ENCODE measurements at regions not wholly inside any gene's neighbourhood (a gene's known extent, or its start where the extent isn't known, plus 50 kb on each side); places are given as distances from the start of the nearest gene placed in this dataset.

DNA sequence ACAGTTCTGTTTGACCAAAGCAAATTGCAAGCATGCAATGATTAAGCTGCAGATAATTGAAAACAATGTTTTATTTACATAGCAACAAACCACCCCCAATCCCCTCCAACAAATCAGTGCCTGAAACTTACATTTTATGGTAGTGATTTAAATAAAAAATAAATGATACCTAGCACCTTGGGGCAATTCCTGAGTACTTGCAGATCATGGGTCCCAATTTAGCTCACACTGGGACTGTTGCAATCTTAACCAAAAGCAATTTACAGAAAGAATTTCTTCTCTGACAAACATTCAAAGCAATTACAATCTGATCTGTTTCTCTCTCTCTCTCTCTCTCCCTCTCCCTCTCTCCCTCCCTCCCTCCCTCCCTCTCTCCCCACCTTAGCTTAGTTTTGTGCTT lies 345.7 kb upstream of the PCSK5 start:
- intact Hi-C loops (cut with micrococcal nuclease) = no loop called here
- no peak for TF ChIP-seq EZH2 (IDR thresholded peaks at IDR 0.05; ENCODE audit: borderline replicate concordance, insufficient read depth, low read depth, low read length, poor library complexity, severe bottlenecking)
- no peaks in the 10 kb centered on the region for H3K9me3 Mint-ChIP-seq (ENCODE audit: insufficient read depth)

DNA sequence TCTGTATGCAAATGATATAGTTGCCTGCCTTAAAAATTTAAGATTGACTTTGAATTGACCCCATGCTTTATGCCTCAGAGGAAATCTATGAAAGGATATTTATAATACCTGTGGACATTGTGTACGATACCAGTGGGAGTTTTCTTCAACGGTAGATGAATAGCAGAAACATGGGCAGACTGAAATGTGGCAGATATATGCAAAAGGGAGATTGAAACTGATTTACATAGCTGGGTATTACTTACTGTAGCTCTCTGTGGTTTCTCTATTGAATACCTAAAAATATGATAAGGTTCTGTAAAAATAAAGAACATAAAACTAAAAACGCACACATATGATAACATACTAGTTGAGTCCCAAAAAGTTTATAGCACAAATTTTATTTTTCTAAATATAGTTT lies 345.2 kb upstream of the PCSK5 start:
- no peaks in the 10 kb centered on the region for H3K9me3 Mint-ChIP-seq (ENCODE audit: insufficient read depth)
- Histone ChIP-seq H3K4me3 (ENCODE audit: control extremely low read depth in 1 of 5, extremely low read depth in 1 of 5, insufficient read depth in 1 of 5, low read depth in 2 of 5, low read length in 4 of 5) (no peak overlapping the region), H3K4me1 (ENCODE audit: control insufficient read depth in 2 of 2, insufficient read depth in 2 of 2, low read length in 2 of 2) (no peaks in the 10 kb centered on the region), H3K9me3 (ENCODE audit: control extremely low read depth in 1 of 3, control insufficient read depth in 2 of 3, insufficient read depth in 1 of 3, low read length in 2 of 3) (no peaks in the 10 kb centered on the region), H3K27me3 (replicated peaks in 1 of 4; ENCODE audit: control extremely low read depth in 1 of 4, control insufficient read depth in 3 of 4, insufficient read depth in 4 of 4, low read length in 3 of 4) (no peaks in the 10 kb centered on the region), H3K9ac (ENCODE audit: low read length) (no peak overlapping the region), H3K4me2 (replicated peaks; ENCODE audit: low read depth, low read length, poor library complexity, severe bottlenecking) (no peak overlapping the region), H3K79me2 (ENCODE audit: control insufficient read depth, insufficient read depth, low read length) (no peaks in the 10 kb centered on the region), H2AFZ (ENCODE audit: insufficient read depth, low read depth, low read length, poor library complexity, severe bottlenecking) (no peak overlapping the region), H3K27ac (ENCODE audit: low read length in 2 of 2) (no peak overlapping the region), H3K36me3 (replicated peaks in 1 of 2; ENCODE audit: control extremely low read depth in 1 of 2, control insufficient read depth in 1 of 2, extremely low read depth in 1 of 2, insufficient read depth in 2 of 2, low read length in 1 of 2) (no peaks in the 10 kb centered on the region), H4K20me1 (ENCODE audit: control insufficient read depth, insufficient read depth, low read length, poor library complexity, severe bottlenecking) (no peaks in the 10 kb centered on the region)
- intact Hi-C loops (cut with micrococcal nuclease) = no loop called here
- ChIA-PET CTCF (no interaction called here), POLR2A (no interaction called here)
- ATAC-seq (ENCODE audit: low read depth) (no peak), DNase-seq (no peak)
- no peaks in the 10 kb centered on the region for H3K27me3 Mint-ChIP-seq
- 60% methylated on average over 2 of the region's 3 CpGs for WGBS (ENCODE audit: insufficient coverage)
- H3K4me3 Mint-ChIP-seq = no peak overlapping the region
- no peak overlapping the region for H3K27ac Mint-ChIP-seq
- TF ChIP-seq EZH2 (IDR thresholded peaks at IDR 0.05; ENCODE audit: borderline replicate concordance, insufficient read depth, low read depth, low read length, poor library complexity, severe bottlenecking) = no peak
- TF ChIP-seq, protein P1, sequence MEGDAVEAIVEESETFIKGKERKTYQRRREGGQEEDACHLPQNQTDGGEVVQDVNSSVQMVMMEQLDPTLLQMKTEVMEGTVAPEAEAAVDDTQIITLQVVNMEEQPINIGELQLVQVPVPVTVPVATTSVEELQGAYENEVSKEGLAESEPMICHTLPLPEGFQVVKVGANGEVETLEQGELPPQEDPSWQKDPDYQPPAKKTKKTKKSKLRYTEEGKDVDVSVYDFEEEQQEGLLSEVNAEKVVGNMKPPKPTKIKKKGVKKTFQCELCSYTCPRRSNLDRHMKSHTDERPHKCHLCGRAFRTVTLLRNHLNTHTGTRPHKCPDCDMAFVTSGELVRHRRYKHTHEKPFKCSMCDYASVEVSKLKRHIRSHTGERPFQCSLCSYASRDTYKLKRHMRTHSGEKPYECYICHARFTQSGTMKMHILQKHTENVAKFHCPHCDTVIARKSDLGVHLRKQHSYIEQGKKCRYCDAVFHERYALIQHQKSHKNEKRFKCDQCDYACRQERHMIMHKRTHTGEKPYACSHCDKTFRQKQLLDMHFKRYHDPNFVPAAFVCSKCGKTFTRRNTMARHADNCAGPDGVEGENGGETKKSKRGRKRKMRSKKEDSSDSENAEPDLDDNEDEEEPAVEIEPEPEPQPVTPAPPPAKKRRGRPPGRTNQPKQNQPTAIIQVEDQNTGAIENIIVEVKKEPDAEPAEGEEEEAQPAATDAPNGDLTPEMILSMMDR (IDR thresholded peaks at IDR 0.05) = no peak
- H3K4me1 Mint-ChIP-seq = no peaks in the 10 kb centered on the region

More for the DNA sequence above, 345.7 kb upstream of the PCSK5 start:
- H3K9me3 ChIP-seq (ENCODE audit: control extremely low read depth in 1 of 3, control insufficient read depth in 2 of 3, insufficient read depth in 1 of 3, low read length in 2 of 3) = no peaks in the 10 kb centered on the region
- no peaks in the 10 kb centered on the region for H3K27me3 Mint-ChIP-seq
- H3K27ac ChIP-seq (ENCODE audit: low read length in 2 of 2) = no peak overlapping the region
- H4K20me1 ChIP-seq (ENCODE audit: control insufficient read depth, insufficient read depth, low read length, poor library complexity, severe bottlenecking) = no peaks in the 10 kb centered on the region
- H3K4me3 ChIP-seq (ENCODE audit: control extremely low read depth in 1 of 5, extremely low read depth in 1 of 5, insufficient read depth in 1 of 5, low read depth in 2 of 5, low read length in 4 of 5) = no peak overlapping the region
- DNase-seq (no peak), ATAC-seq (ENCODE audit: low read depth) (no peak)
- H3K4me1 Mint-ChIP-seq = no peaks in the 10 kb centered on the region
- no peaks in the 10 kb centered on the region for H3K4me1 ChIP-seq (ENCODE audit: control insufficient read depth in 2 of 2, insufficient read depth in 2 of 2, low read length in 2 of 2)
- no peak overlapping the region for H3K4me3 Mint-ChIP-seq
- H3K79me2 ChIP-seq (ENCODE audit: control insufficient read depth, insufficient read depth, low read length) = no peaks in the 10 kb centered on the region
- ChIA-PET CTCF (no interaction called here), POLR2A (no interaction called here)
- no peaks in the 10 kb centered on the region for H3K36me3 ChIP-seq (replicated peaks in 1 of 2; ENCODE audit: control extremely low read depth in 1 of 2, control insufficient read depth in 1 of 2, extremely low read depth in 1 of 2, insufficient read depth in 2 of 2, low read length in 1 of 2)
- H3K4me2 ChIP-seq (replicated peaks; ENCODE audit: low read depth, low read length, poor library complexity, severe bottlenecking) = no peak overlapping the region
- H3K27ac Mint-ChIP-seq = no peak overlapping the region
- H3K9ac ChIP-seq (ENCODE audit: low read length) = no peak overlapping the region
- no peak overlapping the region for H2AFZ ChIP-seq (ENCODE audit: insufficient read depth, low read depth, low read length, poor library complexity, severe bottlenecking)
- H3K27me3 ChIP-seq (replicated peaks in 1 of 4; ENCODE audit: control extremely low read depth in 1 of 4, control insufficient read depth in 3 of 4, insufficient read depth in 4 of 4, low read length in 3 of 4) = no peaks in the 10 kb centered on the region

Data from B cell (primary cell).